ENCODE measurements at regions not wholly inside any gene's neighbourhood (a gene's known extent, or its start where the extent isn't known, plus 50 kb on each side); places are given as distances from the start of the nearest gene placed in this dataset.

- TF ChIP-seq NFRKB (IDR thresholded peaks at IDR 0.05), result no peak
- TF ChIP-seq TARDBP (IDR thresholded peaks at IDR 0.05), result no peak
- no peak for TF ChIP-seq SP1 (IDR thresholded peaks at IDR 0.05)
- TF ChIP-seq CTBP1 (IDR thresholded peaks at IDR 0.05; ENCODE audit: borderline replicate concordance), result no peak
Measured at GRCh38 chr7:46006212-46006611, 85.1 kb upstream of the IGFBP3 start.

Measured in HEK293T (cell line).